Astrocyte (in vitro differentiated cells and primary cell): ENCODE measurements at regions not wholly inside any gene's neighbourhood (a gene's known extent, or its start where the extent isn't known, plus 50 kb on each side); places are given as distances from the start of the nearest gene placed in this dataset.

Experiments used
- DNase-seq: peaks from one replicate; pipeline ENCODE4 v3.0.0-alpha.2; 2010; ENCODE audit warnings: low read depth
- FAIRE-seq: peaks from 2 replicates; lab custom pipeline; 2011; peaks lifted over from hg19 to GRCh38; lab: Jason Lieb, UNC
- H2AFZ ChIP-seq: 2 replicates; pipeline ENCODE4 v1.6.0; 2012; ENCODE audit warnings: low read depth, low read length, inconsistent platforms
- H3K27ac ChIP-seq: 2 replicates; pipeline ENCODE4 v1.5.1; 2011; ENCODE audit warnings: low read depth, low read length, inconsistent platforms
- H3K27me3 ChIP-seq: 2 replicates; pipeline ENCODE4 v1.6.0; 2011; ENCODE audit warnings: low read length, inconsistent platforms; ENCODE audit not compliant: insufficient read depth
- H3K36me3 ChIP-seq: 2 replicates; pipeline ENCODE4 v1.5.1; 2011; ENCODE audit warnings: low read length, inconsistent platforms; ENCODE audit not compliant: insufficient read depth
- H3K4me1 ChIP-seq: 2 replicates; pipeline ENCODE4 v1.5.1; 2011; ENCODE audit warnings: low read length, inconsistent platforms; ENCODE audit not compliant: insufficient read depth
- H3K4me2 ChIP-seq: 2 replicates; pipeline ENCODE4 v1.6.0; 2012; ENCODE audit warnings: low read length, inconsistent platforms
- H3K4me3 ChIP-seq: 2 replicates; pipeline ENCODE4 v1.5.1; 2011; ENCODE audit warnings: low read depth, mild to moderate bottlenecking, low read length, inconsistent platforms; ENCODE audit not compliant: insufficient read depth
- H3K79me2 ChIP-seq: 2 replicates; pipeline ENCODE4 v1.6.0; 2012; ENCODE audit warnings: mild to moderate bottlenecking, low read length, inconsistent platforms; ENCODE audit not compliant: insufficient read depth
- H3K9ac ChIP-seq: 2 replicates; pipeline ENCODE4 v1.6.0; 2012; ENCODE audit warnings: mild to moderate bottlenecking, low read length, inconsistent platforms
- H3K9me3 ChIP-seq: 2 replicates; pipeline ENCODE4 v1.5.1; 2012; ENCODE audit warnings: low read depth, mild to moderate bottlenecking, low read length, inconsistent platforms; ENCODE audit not compliant: insufficient read depth
- H4K20me1 ChIP-seq: 2 replicates; pipeline ENCODE4 v1.6.0; 2012; ENCODE audit warnings: low read length, inconsistent platforms; ENCODE audit not compliant: insufficient read depth
- H3K27ac Mint-ChIP-seq: one replicate; pipeline ENCODE4 v1.8.0; 2021; ENCODE audit warnings: mild to moderate bottlenecking, mixed read lengths; ENCODE audit not compliant: unreplicated experiment
- H3K27me3 Mint-ChIP-seq: one replicate; pipeline ENCODE4 v1.8.0; 2021; ENCODE audit warnings: low read depth, mixed read lengths; ENCODE audit not compliant: unreplicated experiment
- H3K36me3 Mint-ChIP-seq: one replicate; pipeline ENCODE4 v1.8.0; 2021; ENCODE audit warnings: low read depth, mixed read lengths; ENCODE audit not compliant: unreplicated experiment
- H3K4me1 Mint-ChIP-seq: one replicate; pipeline ENCODE4 v1.8.0; 2021; ENCODE audit warnings: low read depth, mixed read lengths; ENCODE audit not compliant: unreplicated experiment
- H3K4me3 Mint-ChIP-seq: one replicate; pipeline ENCODE4 v1.8.0; 2021; ENCODE audit warnings: mild to moderate bottlenecking, moderate library complexity, mixed read lengths; ENCODE audit not compliant: unreplicated experiment
- H3K9me3 Mint-ChIP-seq: one replicate; pipeline ENCODE4 v1.8.0; 2021; ENCODE audit warnings: mild to moderate bottlenecking, mixed read lengths; ENCODE audit not compliant: unreplicated experiment
- EZH2 ChIP-seq: IDR thresholded peaks from 2 replicates; pipeline ENCODE4 v1.6.1; 2012; ENCODE audit warnings: mild to moderate bottlenecking, low read length, inconsistent platforms; ENCODE audit not compliant: insufficient read depth
- TF ChIP-seq, protein P1 (sequence below): IDR thresholded peaks from 2 replicates; pipeline ENCODE4 v1.5.1; 2011; ENCODE audit warnings: low read depth, mild to moderate bottlenecking, inconsistent platforms, low read length, moderate library complexity; ENCODE audit not compliant: insufficient read depth

DNA sequence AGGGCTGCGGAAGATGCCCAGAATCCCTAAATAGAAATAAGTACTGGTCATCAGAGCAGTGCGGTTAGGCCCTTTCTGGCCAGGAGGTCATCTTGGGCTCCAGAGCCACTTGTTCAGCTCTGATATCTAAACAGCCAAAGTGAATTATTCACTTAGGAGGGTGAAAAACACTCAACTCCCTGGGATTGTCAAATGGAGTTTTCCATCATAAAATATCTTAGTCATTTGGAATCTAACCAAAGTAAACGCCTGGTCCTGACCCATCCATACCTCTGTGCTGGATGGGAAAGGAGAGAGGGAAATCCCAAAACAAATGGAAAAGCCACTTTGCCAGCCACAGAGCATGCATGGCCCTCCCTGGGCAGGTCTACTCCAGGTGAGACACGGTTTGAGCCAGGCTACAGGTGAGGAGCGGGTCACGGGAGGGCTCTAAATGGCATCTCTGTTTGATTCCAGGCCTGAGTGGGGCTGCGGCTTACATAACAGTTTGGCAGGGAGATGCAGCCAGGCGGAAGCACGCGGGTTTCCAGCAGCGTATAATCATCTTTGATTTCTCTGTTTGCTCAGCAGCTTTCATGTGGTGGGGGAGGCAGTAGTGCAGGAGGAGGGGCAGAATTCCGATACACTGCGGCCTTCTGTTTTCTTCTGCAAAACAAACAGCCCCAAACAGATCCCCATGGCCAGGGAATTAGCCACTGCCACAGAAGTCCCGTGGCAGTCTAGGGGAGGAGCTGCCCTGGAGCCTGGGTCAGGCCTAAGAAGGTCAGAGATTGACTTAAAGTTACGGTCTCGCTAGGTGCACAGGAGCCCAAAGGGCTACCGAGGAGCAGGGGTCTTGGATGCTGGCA, 59.1 kb upstream of the ZNF648 start:
- no peaks in the 10 kb centered on the region for H3K36me3 Mint-ChIP-seq
- Histone ChIP-seq H3K4me3 (no peak overlapping the region), H4K20me1 (peaks cover 3% of the 10 kb centered on the region), H3K4me2 (peak overlapping the region; percentile 70), H3K79me2 (no peaks in the 10 kb centered on the region), H3K9ac (no peak overlapping the region), H3K27ac (peak overlapping the region; percentile 36), H3K36me3 (no peaks in the 10 kb centered on the region), H3K9me3 (no peaks in the 10 kb centered on the region), H3K4me1 (peaks cover 16% of the 10 kb centered on the region), H3K27me3 (peaks cover 6% of the 10 kb centered on the region), H2AFZ (peak overlapping the region; percentile 20)
- no peaks in the 10 kb centered on the region for H3K27me3 Mint-ChIP-seq
- no peaks in the 10 kb centered on the region for H3K9me3 Mint-ChIP-seq
- H3K27ac Mint-ChIP-seq = peak overlapping the region; percentile 27
- no peak overlapping the region for H3K4me3 Mint-ChIP-seq
- no peak for TF ChIP-seq EZH2
- TF ChIP-seq, protein P1, sequence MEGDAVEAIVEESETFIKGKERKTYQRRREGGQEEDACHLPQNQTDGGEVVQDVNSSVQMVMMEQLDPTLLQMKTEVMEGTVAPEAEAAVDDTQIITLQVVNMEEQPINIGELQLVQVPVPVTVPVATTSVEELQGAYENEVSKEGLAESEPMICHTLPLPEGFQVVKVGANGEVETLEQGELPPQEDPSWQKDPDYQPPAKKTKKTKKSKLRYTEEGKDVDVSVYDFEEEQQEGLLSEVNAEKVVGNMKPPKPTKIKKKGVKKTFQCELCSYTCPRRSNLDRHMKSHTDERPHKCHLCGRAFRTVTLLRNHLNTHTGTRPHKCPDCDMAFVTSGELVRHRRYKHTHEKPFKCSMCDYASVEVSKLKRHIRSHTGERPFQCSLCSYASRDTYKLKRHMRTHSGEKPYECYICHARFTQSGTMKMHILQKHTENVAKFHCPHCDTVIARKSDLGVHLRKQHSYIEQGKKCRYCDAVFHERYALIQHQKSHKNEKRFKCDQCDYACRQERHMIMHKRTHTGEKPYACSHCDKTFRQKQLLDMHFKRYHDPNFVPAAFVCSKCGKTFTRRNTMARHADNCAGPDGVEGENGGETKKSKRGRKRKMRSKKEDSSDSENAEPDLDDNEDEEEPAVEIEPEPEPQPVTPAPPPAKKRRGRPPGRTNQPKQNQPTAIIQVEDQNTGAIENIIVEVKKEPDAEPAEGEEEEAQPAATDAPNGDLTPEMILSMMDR = no peak
- no peak for FAIRE-seq
- H3K4me1 Mint-ChIP-seq = peaks cover 33% of the 10 kb centered on the region
- peak; percentile 77 for DNase-seq

DNA sequence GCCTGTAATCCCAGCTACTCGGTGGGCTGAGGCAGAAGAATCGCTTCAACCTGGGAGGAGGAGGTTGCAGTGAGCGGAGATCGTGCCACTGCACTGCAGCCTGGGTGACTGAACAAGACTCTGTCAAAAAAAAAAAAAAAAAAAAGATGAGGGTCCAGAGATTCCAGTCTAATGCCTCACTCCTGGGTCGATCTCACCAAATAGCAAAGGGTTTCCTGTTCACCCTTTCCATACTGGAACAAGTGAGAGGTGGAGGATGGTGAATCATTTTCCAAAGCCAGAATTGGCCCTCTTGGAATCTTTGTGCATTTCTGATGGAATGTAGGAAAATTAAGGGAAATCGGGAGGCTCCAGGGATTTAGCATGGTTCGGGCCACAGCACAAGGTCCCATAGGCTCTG, 58.1 kb upstream of the ZNF648 start:
- H3K27me3 Mint-ChIP-seq = no peaks in the 10 kb centered on the region
- H3K27ac ChIP-seq = peak overlapping the region; percentile 36
- peaks cover 10% of the 10 kb centered on the region for H3K27me3 ChIP-seq
- H3K4me1 Mint-ChIP-seq = peaks cover 33% of the 10 kb centered on the region
- H3K27ac Mint-ChIP-seq = peak overlapping the region; percentile 1
- H3K4me1 ChIP-seq = peaks cover 16% of the 10 kb centered on the region
- H3K36me3 ChIP-seq = no peaks in the 10 kb centered on the region
- TF ChIP-seq, protein P1 = no peak
- no peak for TF ChIP-seq EZH2
- DNase-seq = peak; percentile 44
- no peaks in the 10 kb centered on the region for H3K79me2 ChIP-seq
- no peaks in the 10 kb centered on the region for H3K36me3 Mint-ChIP-seq
- H3K4me2 ChIP-seq = peak overlapping the region; percentile 70
- H3K9me3 ChIP-seq = no peaks in the 10 kb centered on the region
- no peak overlapping the region for H2AFZ ChIP-seq
- H3K4me3 Mint-ChIP-seq = no peak overlapping the region
- H3K9ac ChIP-seq = no peak overlapping the region
- FAIRE-seq = no peak
- H3K4me3 ChIP-seq = no peak overlapping the region
- no peaks in the 10 kb centered on the region for H3K9me3 Mint-ChIP-seq
- H4K20me1 ChIP-seq = peaks cover 3% of the 10 kb centered on the region

DNA sequence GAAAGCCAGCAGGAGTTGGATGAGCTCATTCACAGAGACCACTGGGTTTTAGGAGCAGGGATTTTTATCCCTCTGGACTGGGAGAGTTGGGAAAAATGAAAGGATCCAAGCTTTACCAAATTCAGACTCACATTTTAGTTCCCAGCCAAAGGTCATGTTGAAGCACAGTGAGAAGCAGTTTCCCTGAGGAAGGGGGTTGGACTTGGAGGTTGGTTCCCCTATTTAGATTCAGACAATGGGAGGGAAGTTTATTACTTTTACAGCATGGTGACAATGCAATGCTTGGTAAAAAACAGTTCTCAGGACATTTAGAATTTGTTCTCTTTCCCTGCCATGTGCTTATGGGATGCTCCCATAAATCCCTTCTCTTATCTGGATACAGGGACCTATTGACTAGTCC, 57.3 kb upstream of the ZNF648 start:
- no peak for TF ChIP-seq EZH2
- TF ChIP-seq, protein P1 = no peak
- FAIRE-seq = no peak
- no peak overlapping the region for H3K4me3 Mint-ChIP-seq

More for the DNA sequence above, 57.3 kb upstream of the ZNF648 start:
- no peak overlapping the region for H3K27ac ChIP-seq
- H3K27me3 Mint-ChIP-seq = no peaks in the 10 kb centered on the region
- H3K27ac Mint-ChIP-seq = peak overlapping the region; percentile 58
- H3K9ac ChIP-seq = no peak overlapping the region
- no peak overlapping the region for H3K4me3 ChIP-seq
- H3K4me1 Mint-ChIP-seq = peaks cover 36% of the 10 kb centered on the region
- no peaks in the 10 kb centered on the region for H3K79me2 ChIP-seq
- no peaks in the 10 kb centered on the region for H3K36me3 ChIP-seq
- H4K20me1 ChIP-seq = peaks cover 3% of the 10 kb centered on the region
- DNase-seq = no peak
- H3K36me3 Mint-ChIP-seq = no peaks in the 10 kb centered on the region
- no peak overlapping the region for H2AFZ ChIP-seq
- H3K4me2 ChIP-seq = no peak overlapping the region
- no peaks in the 10 kb centered on the region for H3K9me3 Mint-ChIP-seq
- H3K4me1 ChIP-seq = peaks cover 16% of the 10 kb centered on the region
- H3K9me3 ChIP-seq = no peaks in the 10 kb centered on the region
- H3K27me3 ChIP-seq = peaks cover 10% of the 10 kb centered on the region
